Spleen (tissue), 11 donors: ENCODE measurements at regions not wholly inside any gene's neighbourhood (a gene's known extent, or its start where the extent isn't known, plus 50 kb on each side); places are given as distances from the start of the nearest gene placed in this dataset.

ENCODE experiments used
- DNase-seq: peaks from one replicate; pipeline ENCODE4 v3.0.0-alpha.2; 2020
- H3K27ac ChIP-seq, 8 donors: fragments of 200-600 bp; sonication (generic) in 7 of 8; 1 replicate in 4 of 8; 2 replicates in 4 of 8; pipeline versions ENCODE4 v1.5.0 to v1.8.0; 2016 to 2021; ENCODE audit warnings: inconsistent platforms in 4 of 8, mild to moderate bottlenecking in 4 of 8, moderate library complexity in 1 of 8
- H3K27me3 ChIP-seq, 7 donors: fragments of 200-600 bp; sonication (generic) in 6 of 7; replicated peaks in 1 of 7; 1 replicate in 4 of 7; 2 replicates in 3 of 7; pipeline versions ENCODE4 v1.5.0 to v1.8.0; 2016 to 2021; ENCODE audit warnings: inconsistent platforms in 3 of 7, mild to moderate bottlenecking in 1 of 7
- H3K36me3 ChIP-seq, 6 donors: fragments of 200-600 bp; sonication (generic) in 5 of 6; 1 replicate in 4 of 6; 2 replicates in 2 of 6; pipeline versions ENCODE4 v1.5.0 to v1.8.0; 2016 to 2021; ENCODE audit warnings: inconsistent platforms in 2 of 6
- H3K4me1 ChIP-seq, 6 donors: fragments of 200-600 bp; sonication (generic) in 5 of 6; 1 replicate in 3 of 6; 2 replicates in 3 of 6; pipeline versions ENCODE4 v1.5.0 to v1.8.0; 2016 to 2021; ENCODE audit warnings: inconsistent platforms in 3 of 6
- H3K4me3 ChIP-seq, 8 donors: fragments of 200-600 bp; sonication (generic) in 7 of 8; 1 replicate in 4 of 8; 2 replicates in 4 of 8; pipeline versions ENCODE4 v1.5.0 to v1.8.0; 2016 to 2021; ENCODE audit warnings: inconsistent platforms in 4 of 8, mild to moderate bottlenecking in 4 of 8, moderate library complexity in 2 of 8
- H3K9me3 ChIP-seq, 8 donors: fragments of 200-600 bp; sonication (generic) in 7 of 8; 1 replicate in 4 of 8; 2 replicates in 4 of 8; pipeline versions ENCODE4 v1.5.0 to v1.8.0; 2016 to 2021; ENCODE audit warnings: inconsistent platforms in 4 of 8
- POLR2A ChIP-seq, 3 donors: fragments of 450-650 bp; IDR thresholded peaks; one replicate each; pipeline ENCODE4 v1.5.1; 2017; ENCODE audit warnings: antibody characterized with exemption in 3 of 3, mild to moderate bottlenecking in 1 of 3
- POLR2AphosphoS5 ChIP-seq, 3 donors: sonication (generic); formaldehyde crosslinking; IDR thresholded peaks; one replicate each; pipeline ENCODE4 v1.5.1; 2017; ENCODE audit warnings: antibody characterized with exemption in 3 of 3
- WGBS, 5 donors: extraction: QIAGEN DNeasy Blood & Tissue Kit in 3 of 5; methylation state at CpG; one replicate each; pipeline versions ENCODE4 v1.1.5 to v1.1.7; 2013 to 2018; 5-methylcytosine and 5-hydroxymethylcytosine counted together
- intact Hi-C: fragments of 100-400 bp; cut with DNase I; formaldehyde crosslinking; loops from one replicate; pipeline ENCODE4 v1.15.0; 2023; ENCODE audit warnings: low total_unique reads
- TF ChIP-seq, protein P1 (sequence below), 11 experiments: fragments of 200-600 bp in 7 of 11; fragments of 450-650 bp in 4 of 11; sonication (generic) in 4 of 11; IDR thresholded peaks in 8 of 11; conservative IDR thresholded peaks in 3 of 11; 1 replicate in 7 of 11; 2 replicates in 4 of 11; pipeline versions ENCODE4 v1.4.0 to v1.8.0; 2016 to 2021; ENCODE audit warnings: antibody characterized with exemption in 11 of 11, inconsistent platforms in 4 of 11, mild to moderate bottlenecking in 1 of 11
- donor health status: healthy with polysubstance abuse.
- donor health status: DM: no; HTN: no; CAD: no; lungs with moderate emphysema.
- donor health status: DM: no; HTN: no; CAD: no.
- donor health status: Bipolar disorder and iron deficiency.
- donor health status: healthy.
- donor health status: DM: no; HTN: no; CAD: no.
- donor health status: DM: yes; HTN: yes; CAD: no.

DNA sequence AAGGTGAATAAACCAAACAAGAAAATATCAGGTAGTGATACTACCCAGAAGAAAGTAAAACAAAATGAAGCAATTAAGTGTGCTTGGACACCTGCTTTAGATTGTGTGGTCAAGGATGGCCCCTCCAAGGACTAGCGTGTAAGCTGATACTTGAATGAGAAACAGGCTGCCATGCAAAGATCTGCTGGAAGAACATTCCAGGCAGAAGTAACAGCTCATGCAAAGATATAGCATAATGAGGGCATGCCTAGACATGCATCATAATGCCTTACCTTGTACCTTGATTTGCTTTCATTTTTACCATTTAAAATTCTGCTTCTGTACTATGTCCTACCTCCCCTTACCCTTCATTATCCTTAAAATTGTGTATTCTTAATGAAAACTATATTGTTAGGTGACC is 74.8 kb upstream of the HDAC9 start:
- 86 to 100% (median 97%) methylated on average over 1 of the region's 1 CpG for WGBS, 5 donors
- H3K9me3 ChIP-seq: no peaks in the 10 kb centered on the region

DNA sequence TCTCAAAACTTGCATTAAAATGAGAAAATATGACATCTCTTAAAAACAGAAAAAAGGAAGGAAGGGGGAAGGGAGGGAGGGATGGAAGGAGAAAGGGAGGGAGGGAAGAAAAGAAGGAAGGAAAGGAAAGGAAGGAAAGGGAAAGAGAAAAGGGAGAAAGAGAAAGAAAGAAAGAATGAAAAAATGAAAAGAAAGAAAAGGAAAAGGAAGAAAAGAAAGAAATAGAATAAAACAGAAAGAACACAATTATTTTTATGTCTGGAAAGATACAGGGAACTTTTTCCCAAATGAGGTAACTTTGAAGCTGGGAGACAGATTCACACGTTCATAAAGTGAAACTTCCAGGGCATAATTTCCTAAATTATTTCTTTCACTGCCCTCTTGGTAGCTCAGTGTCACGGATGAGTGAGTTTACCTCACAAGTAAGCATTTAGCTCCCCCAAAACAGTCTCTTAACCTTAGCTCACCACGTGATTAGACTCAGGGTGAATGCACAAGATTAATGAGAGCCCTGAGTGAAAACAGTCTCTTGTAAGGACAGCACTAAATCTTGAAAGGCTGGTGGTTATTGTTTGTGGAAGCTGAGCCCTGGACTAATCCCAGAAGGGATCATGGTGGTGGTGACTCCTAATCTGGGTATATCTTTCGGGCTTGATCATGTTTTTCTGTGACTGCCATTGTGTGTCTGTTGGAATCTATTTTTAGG is 74.1 kb upstream of the HDAC9 start:
- DNase-seq: no peak
- H3K36me3 ChIP-seq: no peaks in the 10 kb centered on the region
- H3K27me3 ChIP-seq: no peaks in the 10 kb centered on the region
- no peak overlapping the region for H3K4me3 ChIP-seq
- no peak overlapping the region for H3K27ac ChIP-seq
- H3K9me3 ChIP-seq: no peaks in the 10 kb centered on the region
- peaks cover 0 to 19% (median 9%) of the 10 kb centered on the region in 6 donors for H3K4me1 ChIP-seq
- TF ChIP-seq, protein P1, sequence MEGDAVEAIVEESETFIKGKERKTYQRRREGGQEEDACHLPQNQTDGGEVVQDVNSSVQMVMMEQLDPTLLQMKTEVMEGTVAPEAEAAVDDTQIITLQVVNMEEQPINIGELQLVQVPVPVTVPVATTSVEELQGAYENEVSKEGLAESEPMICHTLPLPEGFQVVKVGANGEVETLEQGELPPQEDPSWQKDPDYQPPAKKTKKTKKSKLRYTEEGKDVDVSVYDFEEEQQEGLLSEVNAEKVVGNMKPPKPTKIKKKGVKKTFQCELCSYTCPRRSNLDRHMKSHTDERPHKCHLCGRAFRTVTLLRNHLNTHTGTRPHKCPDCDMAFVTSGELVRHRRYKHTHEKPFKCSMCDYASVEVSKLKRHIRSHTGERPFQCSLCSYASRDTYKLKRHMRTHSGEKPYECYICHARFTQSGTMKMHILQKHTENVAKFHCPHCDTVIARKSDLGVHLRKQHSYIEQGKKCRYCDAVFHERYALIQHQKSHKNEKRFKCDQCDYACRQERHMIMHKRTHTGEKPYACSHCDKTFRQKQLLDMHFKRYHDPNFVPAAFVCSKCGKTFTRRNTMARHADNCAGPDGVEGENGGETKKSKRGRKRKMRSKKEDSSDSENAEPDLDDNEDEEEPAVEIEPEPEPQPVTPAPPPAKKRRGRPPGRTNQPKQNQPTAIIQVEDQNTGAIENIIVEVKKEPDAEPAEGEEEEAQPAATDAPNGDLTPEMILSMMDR (IDR thresholded peaks at IDR 0.05 in 8 of 11, conservative IDR thresholded peaks at IDR 0.05 in 3 of 11): no peak
- TF ChIP-seq POLR2A (IDR thresholded peaks at IDR 0.05) (no peak), POLR2AphosphoS5 (IDR thresholded peaks at IDR 0.05) (no peak)
- intact Hi-C loops: no loop called here
- 50 to 68% (median 57%) methylated on average over 4 of the region's 4 CpGs for WGBS, 5 donors

More for the DNA sequence above, 74.8 kb upstream of the HDAC9 start:
- Histone ChIP-seq H3K27me3 (no peaks in the 10 kb centered on the region), H3K27ac (no peak overlapping the region), H3K36me3 (no peaks in the 10 kb centered on the region), H3K4me1 (peaks cover 0 to 14% (median 6%) of the 10 kb centered on the region in 6 donors), H3K4me3 (no peak overlapping the region)
- TF ChIP-seq POLR2AphosphoS5 (IDR thresholded peaks at IDR 0.05) (no peak), POLR2A (IDR thresholded peaks at IDR 0.05) (no peak)
- TF ChIP-seq, protein P1 (IDR thresholded peaks at IDR 0.05 in 8 of 11, conservative IDR thresholded peaks at IDR 0.05 in 3 of 11): no peak
- intact Hi-C loops: no loop called here
- DNase-seq: no peak

DNA sequence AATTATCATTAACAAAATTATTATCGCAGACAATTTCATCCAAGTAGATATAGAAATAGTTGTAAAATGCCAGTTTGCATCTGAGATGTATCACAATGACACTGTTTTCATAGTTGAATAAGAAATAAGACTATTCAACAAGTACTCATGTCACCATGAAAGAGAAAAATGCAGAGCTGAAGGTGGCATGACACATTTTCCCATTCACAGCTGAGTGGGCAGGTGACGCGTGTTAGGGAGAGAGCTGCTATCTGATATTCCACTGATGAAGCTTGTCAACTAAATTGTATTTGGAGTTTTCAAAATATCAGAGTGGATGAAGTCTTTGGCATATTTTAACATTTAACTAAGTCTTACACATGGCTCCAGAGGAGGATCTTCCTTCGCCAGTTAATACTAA is 70.3 kb upstream of the HDAC9 start:
- Histone ChIP-seq H3K27me3 (no peaks in the 10 kb centered on the region), H3K4me3 (no peak overlapping the region), H3K27ac (no peak overlapping the region), H3K36me3 (no peaks in the 10 kb centered on the region), H3K4me1 (peaks cover 0 to 25% (median 14%) of the 10 kb centered on the region in 6 donors), H3K9me3 (no peaks in the 10 kb centered on the region)
- 84 to 99% (median 97%) methylated on average over 4 of the region's 4 CpGs for WGBS, 5 donors
- intact Hi-C loops: no loop called here
- DNase-seq: no peak
- TF ChIP-seq, protein P1 (IDR thresholded peaks at IDR 0.05 in 8 of 11, conservative IDR thresholded peaks at IDR 0.05 in 3 of 11): no peak
- TF ChIP-seq POLR2AphosphoS5 (IDR thresholded peaks at IDR 0.05) (no peak), POLR2A (IDR thresholded peaks at IDR 0.05) (no peak)

DNA sequence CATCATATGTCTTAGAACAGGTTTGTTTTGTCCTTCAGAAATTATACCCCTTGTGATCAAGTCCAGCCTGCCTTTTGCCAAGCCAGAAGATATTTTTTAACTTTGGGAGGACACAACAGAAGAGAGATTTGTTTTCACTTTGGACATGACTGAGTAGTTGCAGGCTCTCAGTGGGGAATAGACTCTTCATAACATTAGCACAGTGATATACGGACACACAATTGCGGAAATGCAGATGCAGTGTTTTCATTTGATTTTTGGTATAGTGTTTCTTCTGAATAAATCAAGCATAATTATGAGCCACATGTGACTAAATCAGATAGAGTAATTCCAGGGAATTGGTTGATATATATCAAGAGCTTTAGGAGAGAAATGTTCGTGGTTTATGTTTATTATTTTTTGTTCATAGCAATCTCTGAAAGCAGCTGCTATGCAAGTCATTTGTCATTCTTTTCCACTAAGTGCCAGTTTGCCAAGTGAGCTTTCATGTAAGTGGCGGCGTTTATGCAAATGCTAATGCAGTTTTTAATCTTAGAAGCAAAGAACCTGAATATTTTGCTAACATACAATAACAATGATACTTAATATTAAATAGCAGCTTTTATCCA is 69.6 kb upstream of the HDAC9 start:
- intact Hi-C loops: no loop called here
- 80 to 92% (median 87%) methylated on average over 5 of the region's 5 CpGs for WGBS, 5 donors

More for the DNA sequence above, 69.6 kb upstream of the HDAC9 start:
- H3K27me3 ChIP-seq: no peaks in the 10 kb centered on the region
- no peaks in the 10 kb centered on the region for H3K36me3 ChIP-seq
- H3K9me3 ChIP-seq: no peaks in the 10 kb centered on the region
- no peak overlapping the region for H3K27ac ChIP-seq
- H3K4me1 ChIP-seq: peaks cover 0 to 20% (median 14%) of the 10 kb centered on the region in 6 donors
- no peak overlapping the region for H3K4me3 ChIP-seq
- TF ChIP-seq POLR2A (IDR thresholded peaks at IDR 0.05) (no peak), POLR2AphosphoS5 (IDR thresholded peaks at IDR 0.05) (no peak)
- TF ChIP-seq, protein P1 (IDR thresholded peaks at IDR 0.05 in 8 of 11, conservative IDR thresholded peaks at IDR 0.05 in 3 of 11): no peak
- DNase-seq: no peak
